ENCODE measurements at regions not wholly inside any gene's neighbourhood (a gene's known extent, or its start where the extent isn't known, plus 50 kb on each side); places are given as distances from the start of the nearest gene placed in this dataset.

DNA sequence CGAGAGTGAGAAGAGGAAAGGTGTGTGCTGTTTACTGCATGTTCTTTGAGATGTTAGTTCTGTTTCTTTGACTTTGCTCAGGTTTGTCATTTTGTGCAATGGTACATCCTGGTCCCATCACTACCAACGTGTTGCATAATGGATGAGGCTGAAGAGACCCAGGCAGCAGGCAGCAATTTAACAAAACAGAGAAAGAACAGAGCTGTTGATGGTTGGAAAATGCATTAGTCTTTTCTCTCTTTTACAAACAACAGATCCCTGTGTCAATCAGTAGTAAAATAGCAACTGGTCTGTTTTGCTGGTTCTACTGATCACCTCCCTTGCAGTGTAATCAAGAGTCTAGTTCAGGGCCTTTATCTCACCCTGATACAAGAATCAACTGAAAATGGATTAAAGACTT lies 64.8 kb upstream of the LIMCH1 start:
- Histone ChIP-seq H2BK15ac (ENCODE audit: low read length) (no peak overlapping the region), H3K4me1 (replicated peaks in 1 of 4; ENCODE audit: control insufficient read depth in 3 of 4, insufficient read depth in 4 of 4, low read length in 3 of 4) (peaks cover 0 to 16% (median 2%) of the 10 kb centered on the region in 4 experiments; a peak in 2 of 7 replicates), H2BK20ac (ENCODE audit: low read length) (no peak overlapping the region), H4K8ac (ENCODE audit: extremely low read depth, insufficient read depth, low read length) (no peak overlapping the region), H3K9me3 (ENCODE audit: insufficient read depth in 2 of 2, low read depth in 1 of 2, low read length in 1 of 2) (no peaks in the 10 kb centered on the region), H4K5ac (ENCODE audit: insufficient read length, low read depth, low read length) (no peak overlapping the region), H3K27me3 (replicated peaks in 1 of 4; ENCODE audit: control insufficient read depth in 3 of 4, extremely low read depth in 1 of 4, insufficient read depth in 3 of 4, low read length in 3 of 4) (no peaks in the 10 kb centered on the region), H3K18ac (ENCODE audit: extremely low read depth, low read length) (no peak overlapping the region), H4K91ac (replicated peaks; ENCODE audit: insufficient read length, low read length) (no peak overlapping the region), H3K14ac (ENCODE audit: insufficient read length) (no peak overlapping the region), H3K79me2 (ENCODE audit: control insufficient read depth in 1 of 2, insufficient read depth in 2 of 2, low read length in 2 of 2) (no peaks in the 10 kb centered on the region), H3K4me2 (ENCODE audit: insufficient read depth in 1 of 2, low read depth in 2 of 2, low read length in 2 of 2) (no peak overlapping the region), H2BK5ac (ENCODE audit: low read depth, low read length) (no peak overlapping the region), H3K9ac (replicated peaks in 1 of 4; ENCODE audit: extremely low read depth in 1 of 4, low read depth in 3 of 4, low read length in 3 of 4) (no peak overlapping the region), H2AFZ (ENCODE audit: low read length) (no peak overlapping the region), H3K27ac (ENCODE audit: low read depth, low read length) (no peak overlapping the region), H2BK120ac (replicated peaks; ENCODE audit: low read depth, low read length) (no peak overlapping the region), H3K4me3 (ENCODE audit: extremely low read depth in 1 of 4, insufficient read depth in 2 of 4, low read depth in 3 of 4, low read length in 4 of 4) (no peak overlapping the region), H3K79me1 (ENCODE audit: low read depth, low read length) (no peaks in the 10 kb centered on the region), H3K36me3 (ENCODE audit: control insufficient read depth in 2 of 4, insufficient read depth in 4 of 4, low read length in 3 of 4) (no peaks in the 10 kb centered on the region), H2AK5ac (ENCODE audit: low read depth, low read length) (no peak overlapping the region), H4K20me1 (replicated peaks in 1 of 2; ENCODE audit: control insufficient read depth in 1 of 2, insufficient read depth in 2 of 2, low read length in 2 of 2) (no peaks in the 10 kb centered on the region), H3K23ac (ENCODE audit: insufficient read length) (no peak overlapping the region), H3K56ac (replicated peaks; ENCODE audit: insufficient read length, low read depth, low read length) (no peak overlapping the region), H3K4ac (replicated peaks; ENCODE audit: insufficient read length, low read depth, low read length) (no peak overlapping the region), H2BK12ac (ENCODE audit: low read depth, low read length) (no peak overlapping the region), H3K23me2 (ENCODE audit: low read depth, low read length) (no peaks in the 10 kb centered on the region)
- no peak for DNase-seq (ENCODE audit: low read depth in 1 of 2, low spot score in 2 of 2)
- WGBS, 2 experiments (ENCODE audit: extremely low coverage in 1 of 2, insufficient coverage in 1 of 2, insufficient read length in 1 of 2, insufficient replicate concordance in 2 of 2, low coverage in 1 of 2, low lambda C conversion rate in 2 of 2, missing lambda C conversion rate in 1 of 2): 77% methylated on average over 2 of the region's 2 CpGs; no CpG with 5 or more reads in 1 of the 2 experiments
- ChIA-PET CTCF (ENCODE audit: partially characterized antibody) (interaction anchor here (1.2 kb wide), 1 partner anchor 25 kb away, joined by 3 read pairs; no protein-coding TSS in a partner anchor), POLR2A (ENCODE audit: partially characterized antibody) (no interaction called here)
- TF ChIP-seq SIN3A (conservative IDR thresholded peaks at IDR 0.05 in 1 of 2, IDR thresholded peaks at IDR 0.05 in 1 of 2; ENCODE audit: low read depth in 1 of 2, low read length in 2 of 2): no peak
- no peak for TF ChIP-seq CHD2 (IDR thresholded peaks at IDR 0.05; ENCODE audit: low read length)
- TF ChIP-seq SP1 (IDR thresholded peaks at IDR 0.05; ENCODE audit: low read depth, low read length): no peak
- no peak for TF ChIP-seq GABPA (IDR thresholded peaks at IDR 0.05; ENCODE audit: borderline replicate concordance, insufficient read depth, low read length)
- TF ChIP-seq HDAC6 (IDR thresholded peaks at IDR 0.05; ENCODE audit: low read depth, low read length): no peak
- TF ChIP-seq HDAC2 (IDR thresholded peaks at IDR 0.05; ENCODE audit: borderline replicate concordance in 1 of 2, low read depth in 2 of 2, low read length in 2 of 2): no peak
- no peak for TF ChIP-seq POLR2AphosphoS5 (IDR thresholded peaks at IDR 0.05; ENCODE audit: low read depth, low read length)
- TF ChIP-seq KDM4A (IDR thresholded peaks at IDR 0.05; ENCODE audit: low read depth, low read length, severe bottlenecking): no peak
- no peak for FAIRE-seq
